Left colon (tissue), 2 donors: ENCODE measurements at regions not wholly inside any gene's neighbourhood (a gene's known extent, or its start where the extent isn't known, plus 50 kb on each side); places are given as distances from the start of the nearest gene placed in this dataset.
A peak's percentile ranks its signal among the peaks of the same experiment; 100 is the strongest.

ENCODE experiments used
- ATAC-seq: fragments of 200-7000 bp; cut with Tn5 transposase; one replicate; pipeline ENCODE4 v1.9.1; 2020; ENCODE audit warnings: mild to moderate bottlenecking, moderate library complexity
- DNase-seq, 2 donors: peaks; one replicate each; pipeline ENCODE4 v3.0.0-alpha.2; 2020
- intact Hi-C, 2 donors: fragments of 100-400 bp; cut with DNase I in 1 of 2; cut with micrococcal nuclease in 1 of 2; formaldehyde crosslinking; loops; one replicate each; pipeline versions ENCODE4 v1.11.2 to v1.14.0; 2022; cut with DNase I, micrococcal nuclease
- donor health status: DM: no; HTN: no; CAD: no.
- donor health status: DM: yes; HTN: yes; CAD: no.

DNA sequence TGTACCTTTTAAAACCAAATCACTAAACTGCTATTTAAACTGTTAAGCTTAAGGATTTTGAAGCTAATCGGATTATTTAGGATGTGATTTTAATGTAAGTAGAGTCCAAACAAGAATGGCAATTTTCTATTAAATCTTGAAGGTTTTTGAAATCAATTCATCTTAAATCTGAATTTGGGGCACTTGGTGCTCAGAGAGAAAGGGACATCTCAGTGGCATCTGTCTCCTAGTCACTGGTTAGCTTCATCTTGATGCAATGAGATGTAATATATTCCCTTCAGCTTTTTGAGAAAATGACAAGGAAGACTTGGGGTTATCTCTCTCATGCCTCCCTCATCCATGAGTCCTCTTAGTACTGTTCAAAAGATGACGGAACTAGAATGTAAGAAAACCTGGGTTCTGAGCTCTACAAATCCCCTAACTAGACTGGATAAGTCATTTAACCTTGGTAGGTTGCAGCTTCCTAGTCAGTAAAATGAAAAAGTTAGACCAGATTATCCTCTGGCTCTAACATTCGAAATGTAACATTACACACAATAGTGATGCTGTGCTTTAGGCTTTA, 198.5 kb upstream of the NEBL start:
- no peak for ATAC-seq
- DNase-seq, result no peak
- intact Hi-C loops, result no loop called here

DNA sequence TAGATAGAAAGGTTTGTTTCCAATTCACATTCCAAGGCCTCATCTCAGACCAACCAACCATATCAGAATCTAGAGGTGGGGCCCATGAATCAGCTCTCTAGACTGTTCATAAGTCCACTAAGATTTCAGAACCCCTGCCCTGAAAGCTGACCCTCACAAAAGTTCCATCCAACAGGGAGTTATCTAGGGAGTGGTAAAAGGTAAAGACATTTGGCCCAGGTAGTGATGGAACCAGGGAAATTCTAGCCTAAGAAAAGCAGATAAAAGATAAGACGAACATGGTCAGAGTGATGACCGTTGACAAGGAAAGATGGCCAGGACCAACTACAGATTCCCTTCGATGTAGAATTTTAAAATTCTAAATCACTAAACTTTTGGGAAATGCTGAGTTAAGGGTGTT, 198.0 kb upstream of the NEBL start:
- DNase-seq (no peak), ATAC-seq (no peak)
- intact Hi-C loops, result no loop called here

DNA sequence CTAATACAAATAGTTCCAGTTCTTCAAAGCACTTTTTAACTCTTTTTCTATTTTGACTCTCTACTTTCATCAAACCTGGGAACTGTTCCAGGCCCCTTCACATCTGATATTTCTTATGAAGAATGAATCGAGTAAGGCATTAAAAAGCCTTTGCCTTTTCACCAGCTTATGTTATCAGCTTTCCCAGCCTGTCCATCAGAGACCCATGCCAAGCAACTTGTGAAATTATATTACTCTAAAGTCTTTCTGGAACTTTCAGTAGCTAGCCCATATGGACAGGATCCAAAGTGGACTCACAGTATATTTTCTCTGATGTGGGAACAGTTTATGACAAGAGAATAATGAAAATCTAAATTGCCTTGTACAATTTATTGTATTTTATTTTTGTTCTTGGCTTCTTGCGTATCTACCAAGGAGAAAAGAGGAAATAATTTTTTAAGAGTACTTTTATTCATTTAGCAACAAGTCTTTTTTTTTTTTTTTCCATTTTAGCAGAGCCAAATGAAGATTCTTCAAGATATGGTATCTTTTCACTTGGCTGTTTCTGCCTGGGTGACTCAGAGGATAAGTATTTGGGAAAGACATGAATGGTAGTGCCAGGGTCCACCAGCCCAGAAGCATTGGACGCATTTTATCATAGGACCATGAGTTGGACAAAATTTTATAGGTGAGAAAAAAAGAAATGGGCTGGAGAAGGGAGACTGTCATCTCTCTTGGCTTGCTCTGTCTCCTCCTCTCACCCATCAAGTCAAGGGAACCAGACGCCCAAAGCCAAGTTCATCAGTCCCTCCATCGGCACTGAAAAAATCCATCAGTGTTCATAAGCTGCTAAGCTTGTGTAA, 195.8 kb upstream of the NEBL start:
- no peak for ATAC-seq
- no peak for DNase-seq
- intact Hi-C loops, result no loop called here

DNA sequence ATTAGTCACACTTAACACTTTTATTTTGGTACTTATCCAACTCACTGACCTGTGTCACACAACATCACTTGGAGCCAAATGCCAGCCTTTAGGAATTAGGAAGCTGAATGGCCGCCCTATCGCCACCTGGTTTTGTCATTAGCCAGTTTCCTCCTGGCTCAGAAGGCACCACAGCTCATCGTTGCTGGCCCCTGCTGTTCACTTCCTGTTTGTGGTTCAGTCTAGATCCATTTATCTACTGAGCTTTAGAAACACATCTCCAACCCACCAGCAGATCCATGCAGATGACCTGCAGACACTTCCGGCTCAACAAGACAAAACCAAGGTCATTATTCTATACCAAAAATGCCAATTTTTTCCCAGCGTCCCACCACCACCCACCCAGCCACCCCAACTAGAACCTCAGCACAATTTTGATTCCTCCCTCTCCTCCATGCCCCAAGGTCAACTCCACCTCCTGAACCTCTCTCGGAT, 193.5 kb upstream of the NEBL start:
- ATAC-seq (no peak), DNase-seq (no peak)
- intact Hi-C loops, result no loop called here

DNA sequence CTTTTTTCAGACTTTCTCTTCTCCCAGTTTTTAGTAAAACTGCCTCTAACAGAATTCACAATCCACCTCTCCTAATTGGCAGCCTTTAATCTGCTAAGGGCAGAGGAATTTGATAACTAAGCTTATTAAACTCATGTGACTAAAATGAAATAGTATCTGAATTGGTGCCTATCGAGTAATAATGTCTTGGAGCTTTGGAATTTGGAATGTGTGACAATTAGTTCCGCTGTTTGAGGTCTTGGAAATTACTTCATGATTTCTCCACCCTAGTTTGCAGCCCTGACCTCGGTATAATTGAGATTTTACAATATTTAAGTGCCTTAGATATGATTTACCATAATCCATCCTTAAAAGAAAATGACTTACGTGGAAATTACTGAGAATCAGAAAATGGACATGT, 190.4 kb upstream of the NEBL start:
- no peak for ATAC-seq
- DNase-seq, result no peak
- intact Hi-C loops, result no loop called here

DNA sequence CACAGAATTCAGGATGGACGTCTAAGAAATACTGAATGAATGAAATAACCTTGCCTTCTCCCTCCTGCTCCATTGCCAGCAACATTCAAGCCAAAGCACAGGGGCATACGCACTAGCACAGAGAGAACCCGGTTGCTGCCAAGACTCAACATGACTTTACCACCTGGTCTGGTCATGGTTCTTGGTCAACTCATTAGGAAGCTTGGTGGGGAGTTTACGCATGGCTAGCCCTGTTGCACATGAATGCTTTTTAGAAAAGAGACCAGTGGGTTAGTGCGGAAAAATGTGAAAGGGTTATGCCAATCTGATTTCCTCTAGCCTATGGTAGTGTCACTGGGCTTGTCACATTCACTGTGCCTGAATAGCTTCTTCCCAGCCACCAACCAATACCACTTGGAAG, 187.6 kb upstream of the NEBL start:
- DNase-seq (no peak), ATAC-seq (no peak)
- intact Hi-C loops, result no loop called here

DNA sequence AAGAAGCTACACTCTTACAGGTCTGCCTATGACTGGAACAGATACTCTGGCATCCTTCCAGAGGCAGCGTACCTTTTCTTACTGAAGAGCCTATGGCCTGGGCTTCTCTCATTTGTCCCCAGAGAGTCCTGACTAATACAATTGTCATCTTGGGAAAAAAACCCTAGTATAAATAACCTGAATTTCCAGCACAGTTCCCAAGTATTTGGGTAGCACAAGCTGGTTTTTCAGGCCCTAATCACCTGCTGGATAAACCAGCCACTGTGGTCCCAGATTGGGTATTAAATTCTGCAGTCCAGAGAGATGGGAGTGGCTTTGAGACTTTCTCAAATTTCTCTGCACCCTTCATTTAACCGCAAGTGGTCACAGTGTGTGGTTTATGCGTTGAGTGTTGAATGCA, 186.8 kb upstream of the NEBL start:
- intact Hi-C loops, result no loop called here
- no peak for ATAC-seq
- DNase-seq, result no peak

DNA sequence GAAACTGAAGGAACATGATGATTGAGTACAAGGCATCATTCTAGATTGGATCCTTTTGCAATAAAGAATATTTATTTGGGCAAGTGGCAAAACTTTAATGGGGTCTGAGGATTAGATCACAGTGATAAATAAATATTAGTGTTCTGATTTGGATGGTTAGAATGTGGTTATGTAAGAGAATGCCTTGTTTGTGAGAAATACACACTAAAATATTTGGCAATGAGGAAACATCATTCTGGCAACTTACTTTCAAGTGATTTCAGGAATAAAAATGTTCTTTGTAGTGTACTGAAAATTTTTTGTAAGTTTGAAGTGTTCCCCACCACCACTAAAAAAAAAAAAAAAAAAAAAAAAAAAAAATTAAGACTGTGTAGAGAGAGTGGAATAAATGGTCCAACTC, 185.1 kb upstream of the NEBL start:
- DNase-seq (no peak), ATAC-seq (no peak)
- intact Hi-C loops, result no loop called here

DNA sequence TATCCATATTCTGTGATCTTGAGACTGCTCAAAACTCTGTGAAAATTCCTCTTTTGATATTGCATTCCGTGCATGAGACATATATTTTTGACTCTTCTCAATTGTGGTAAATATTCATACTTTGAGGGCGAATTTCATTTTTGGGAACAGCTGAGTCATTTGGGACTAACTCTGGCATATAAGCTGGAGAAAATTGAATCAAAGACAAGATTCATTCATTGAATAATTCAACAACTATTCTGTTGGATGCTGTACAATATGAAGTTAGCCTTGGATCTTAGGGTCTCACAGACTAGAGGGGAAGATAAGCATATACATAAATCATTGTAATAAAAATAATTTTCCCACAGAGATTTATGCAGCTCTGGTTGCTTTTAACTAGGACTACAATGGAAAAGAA, 183.2 kb upstream of the NEBL start:
- DNase-seq, result no peak
- no peak for ATAC-seq
- intact Hi-C loops, result no loop called here

DNA sequence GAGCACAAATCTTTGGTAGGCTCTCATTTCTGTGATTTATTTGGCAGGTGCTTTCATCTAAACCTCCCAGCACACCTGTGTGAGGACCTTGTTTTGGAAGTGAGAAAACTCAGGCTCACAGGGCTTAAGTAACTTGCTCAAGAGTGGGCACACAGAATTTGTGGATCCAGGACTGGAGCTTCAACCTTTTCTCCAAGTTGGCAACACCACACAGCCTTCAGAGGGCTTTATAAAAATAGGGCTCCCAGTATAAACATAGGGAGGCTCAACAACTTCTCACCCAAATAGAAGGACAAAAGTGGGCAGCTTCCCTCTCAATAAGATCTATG, 182.2 kb upstream of the NEBL start:
- intact Hi-C loops, result no loop called here
- ATAC-seq (no peak), DNase-seq (no peak)

DNA sequence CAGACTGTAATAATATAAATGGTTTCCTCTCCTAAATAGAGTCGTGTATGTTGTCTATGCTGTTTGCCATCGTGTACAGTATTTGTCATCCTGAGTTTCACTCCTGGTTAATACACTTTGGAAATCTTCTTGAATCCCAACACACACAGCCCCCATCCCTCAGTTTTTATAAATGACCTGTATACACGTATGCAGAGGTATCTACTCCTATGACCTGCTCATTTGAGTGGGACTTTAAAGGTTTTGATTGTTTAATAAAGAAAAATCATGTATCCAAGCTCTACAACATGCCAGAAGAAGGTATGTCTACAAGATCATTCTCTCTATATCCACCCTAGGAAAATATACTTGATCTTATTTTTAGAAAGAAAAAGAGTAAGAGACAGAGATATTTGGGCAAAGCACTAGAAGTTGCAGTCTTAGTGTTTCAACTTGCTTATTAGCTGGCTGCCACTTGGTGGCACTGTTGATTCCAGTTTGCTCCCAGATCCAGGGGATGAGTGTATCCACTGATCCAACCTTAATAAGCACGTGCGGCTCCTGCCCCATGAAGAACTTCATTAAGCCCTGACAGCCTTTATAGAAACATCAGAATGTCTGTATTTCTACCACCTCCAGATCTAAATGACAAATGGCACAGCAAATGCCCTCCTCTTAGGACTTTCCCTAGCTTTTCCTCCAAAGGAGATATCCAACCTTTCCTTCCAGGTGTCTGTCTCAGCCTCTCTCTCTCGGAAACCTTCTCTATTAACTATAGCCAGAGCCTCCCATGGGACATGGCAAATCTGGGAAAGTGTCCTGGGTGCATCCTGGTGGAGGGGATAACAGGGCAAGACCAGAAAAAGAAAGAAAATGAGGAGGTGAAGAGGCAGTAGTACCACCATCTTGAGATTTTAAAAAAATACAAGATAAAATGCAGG, 181.6 kb upstream of the NEBL start:
- peak; percentile 46 to 67 for DNase-seq
- ATAC-seq, result peak; percentile 92
- intact Hi-C loops, result no loop called here

DNA sequence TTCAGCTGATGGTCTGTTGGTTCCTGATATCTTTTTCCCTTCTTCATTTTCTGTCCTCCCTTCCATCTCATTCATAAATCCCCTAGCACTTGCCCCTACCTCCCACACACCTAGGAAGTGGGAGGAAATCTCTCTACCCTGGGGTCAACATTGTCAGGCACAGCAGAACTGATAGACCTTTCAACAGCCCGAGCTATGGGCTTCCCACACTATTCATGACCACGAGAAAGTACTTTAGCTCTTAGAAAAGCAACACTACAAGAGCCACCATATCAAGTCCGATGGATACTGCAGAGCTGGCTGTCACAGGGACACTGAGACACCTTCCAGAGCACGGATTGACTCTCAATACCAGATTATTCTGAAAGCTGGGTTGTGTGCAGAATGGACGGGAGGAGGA, 180.6 kb upstream of the NEBL start:
- ATAC-seq (no peak), DNase-seq (no peak)
- intact Hi-C loops, result no loop called here

DNA sequence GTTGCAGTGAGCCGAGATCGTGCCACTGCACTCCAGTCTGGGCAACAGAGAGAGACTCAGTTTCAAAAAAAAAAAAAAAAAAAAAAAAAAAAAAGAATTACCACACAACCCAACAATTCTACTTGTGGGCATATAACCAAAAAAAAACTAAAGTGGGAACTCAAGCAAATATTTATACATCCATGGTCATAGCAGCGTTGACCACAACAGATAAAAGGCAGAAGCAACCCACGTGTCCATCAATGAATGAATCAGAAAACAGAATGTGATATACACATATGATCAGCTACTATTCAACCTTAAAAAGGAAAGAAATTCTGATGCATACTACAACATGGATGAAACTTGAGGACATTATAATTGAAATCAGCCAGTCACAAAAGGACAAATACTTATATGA, 179.3 kb upstream of the NEBL start:
- DNase-seq, result no peak
- no peak for ATAC-seq
- intact Hi-C loops, result no loop called here

DNA sequence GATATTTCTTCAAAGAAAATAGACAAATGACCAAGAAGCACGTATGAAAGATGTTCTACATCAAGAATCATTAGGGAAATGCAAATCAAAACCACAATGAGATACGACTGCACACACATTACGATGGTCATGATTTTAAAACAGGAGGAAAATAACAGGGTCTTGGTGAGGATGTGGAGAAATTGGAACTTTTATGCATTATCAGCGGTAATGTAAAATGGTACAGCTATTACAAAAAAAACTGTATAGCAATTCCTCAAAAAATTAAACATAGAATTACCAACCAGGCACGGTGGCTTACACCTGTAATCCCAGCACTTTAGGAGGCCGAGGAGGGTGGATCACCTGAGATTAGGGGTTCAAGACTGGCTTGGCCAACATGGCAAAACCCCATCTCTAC, 178.8 kb upstream of the NEBL start:
- ATAC-seq, result no peak
- intact Hi-C loops, result no loop called here

DNA sequence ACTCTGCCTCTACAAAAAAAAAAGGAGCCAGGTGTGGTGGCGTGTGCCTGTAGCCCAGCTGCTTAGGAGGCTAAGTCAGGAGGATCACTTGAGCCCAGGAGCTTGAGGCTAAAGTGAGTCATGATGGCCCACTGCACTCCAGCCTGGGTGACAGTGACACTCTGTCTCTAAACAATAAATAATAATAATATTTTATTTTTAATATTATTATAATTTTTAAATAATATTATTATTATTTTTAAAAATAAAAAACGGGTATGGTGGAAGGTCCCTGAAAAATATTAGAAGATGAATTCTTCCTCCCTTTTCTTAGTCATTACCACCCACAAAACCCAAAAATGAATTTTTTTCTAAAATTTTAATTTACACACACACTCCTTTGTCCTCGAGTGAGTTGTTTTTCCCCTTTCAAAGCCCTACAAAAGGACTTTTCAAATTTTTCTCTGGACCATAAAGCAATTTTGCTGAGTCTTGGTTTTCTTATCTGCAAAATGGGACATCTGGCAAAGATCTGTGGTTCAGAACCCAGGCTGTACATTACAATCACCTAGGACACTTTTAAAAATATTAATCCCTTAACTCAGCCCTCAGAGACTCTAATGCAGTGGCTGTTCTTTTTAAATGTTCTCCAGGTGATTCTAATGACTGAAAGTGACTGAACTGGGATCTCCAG, 174.0 kb upstream of the NEBL start:
- ATAC-seq, result no peak
- DNase-seq, result no peak
- intact Hi-C loops, result no loop called here

More for the DNA sequence above, 178.8 kb upstream of the NEBL start:
- no peak for DNase-seq

DNA sequence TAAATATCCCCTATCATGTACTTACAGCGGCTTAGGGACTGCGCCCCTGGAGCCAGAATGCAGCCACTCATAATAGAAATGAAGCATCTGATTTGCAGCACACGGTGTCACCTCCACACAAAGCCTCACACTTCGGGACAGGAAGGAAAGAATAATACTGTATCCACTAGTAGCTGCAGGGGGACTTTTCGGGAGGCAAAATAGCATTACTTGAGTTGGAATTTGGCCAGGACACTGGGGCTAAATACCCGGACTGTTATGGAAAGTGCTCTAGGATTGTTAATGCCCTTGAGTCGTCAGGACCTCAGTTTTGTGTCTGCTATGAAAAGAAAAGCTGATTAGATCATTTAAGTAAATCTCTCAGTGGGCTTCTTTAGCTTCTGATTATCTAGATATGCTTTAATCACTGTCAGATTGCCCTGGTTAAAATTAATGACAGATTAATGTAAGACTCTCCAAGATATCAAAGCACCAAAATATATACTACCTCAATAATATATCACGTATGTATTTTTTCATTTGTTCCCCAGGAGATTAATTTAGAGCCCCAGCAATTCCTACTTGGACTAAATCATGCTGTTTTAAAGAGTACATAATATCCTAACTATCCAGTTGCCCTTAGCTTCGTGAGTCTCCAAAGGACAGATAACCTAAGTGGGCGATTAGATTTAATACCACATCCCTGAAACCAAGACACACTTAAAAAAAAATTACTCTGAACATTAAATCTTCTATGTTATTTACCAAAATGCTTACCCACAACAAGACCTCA, 173.0 kb upstream of the NEBL start:
- no peak for DNase-seq
- no peak for ATAC-seq
- intact Hi-C loops, result no loop called here

DNA sequence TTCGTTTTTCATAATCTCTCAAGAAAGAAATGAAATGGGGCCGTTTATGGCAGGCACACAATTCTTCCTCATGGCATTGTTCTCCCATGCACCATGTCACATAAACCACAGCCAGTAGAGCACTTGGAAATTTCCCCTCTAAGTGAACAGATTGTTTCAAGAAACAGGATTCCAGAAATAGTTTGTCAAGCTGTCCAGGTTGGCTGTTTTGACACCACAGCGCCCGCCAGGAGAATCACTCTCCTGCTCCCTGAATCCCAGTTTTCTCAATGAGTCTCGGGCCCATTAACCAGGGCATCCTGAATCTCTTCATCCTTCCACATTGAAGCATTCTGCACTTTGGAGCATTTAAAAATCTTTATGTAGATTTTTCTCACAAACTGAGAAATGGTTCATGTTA, 172.2 kb upstream of the NEBL start:
- intact Hi-C loops, result no loop called here
- ATAC-seq, result no peak
- no peak for DNase-seq

DNA sequence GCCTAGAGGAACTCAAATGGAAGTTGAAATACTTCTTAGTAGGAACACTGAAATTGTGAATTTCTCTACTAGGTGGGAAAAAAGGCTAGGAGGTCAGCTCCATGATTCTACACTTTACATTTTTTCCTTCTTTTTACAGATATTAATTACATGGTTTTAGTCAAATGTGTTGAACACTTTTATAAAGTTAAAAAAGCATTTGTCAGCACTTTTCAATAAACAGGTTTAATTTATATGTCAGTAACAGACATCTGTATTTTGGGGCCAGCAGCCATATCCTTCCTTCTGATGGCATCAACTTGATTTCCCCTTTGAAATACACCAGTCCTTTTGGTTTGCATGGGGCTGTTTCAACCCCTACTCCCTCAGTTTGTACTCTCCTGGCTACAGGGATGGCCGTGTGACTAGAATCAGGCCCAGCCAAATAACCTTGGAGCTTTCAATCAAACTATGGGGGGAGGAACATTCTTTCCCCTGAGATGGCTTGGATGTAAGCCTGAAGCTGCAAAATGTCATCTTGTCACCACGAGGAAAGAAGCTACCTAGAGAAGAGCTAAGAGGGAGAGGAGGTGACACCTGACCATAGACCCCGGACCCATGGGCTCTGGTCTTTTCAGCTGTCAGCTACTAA, 171.0 kb upstream of the NEBL start:
- intact Hi-C loops, result no loop called here
- DNase-seq (no peak), ATAC-seq (no peak)
